A673 (cell line): ENCODE measurements at regions not wholly inside any gene's neighbourhood (a gene's known extent, or its start where the extent isn't known, plus 50 kb on each side); places are given as distances from the start of the nearest gene placed in this dataset.

Experiments used
- BruUV-seq: library from RNA; stranded (reverse); fragments of 400-500 nt; replicated peaks from 2 replicates; lab custom pipeline; 2021; lab: Mats Ljungman, UMichigan
- CTCF ChIA-PET: fragments of 300-600 bp; sonication (Branson Sonifier 250); formaldehyde crosslinking; loops from one replicate; lab custom pipeline; 2022; ENCODE audit warnings: antibody characterized with exemption; lab: Charles Lee
- POLR2A ChIA-PET: fragments of 300-600 bp; sonication (Branson Sonifier 250); formaldehyde crosslinking; loops from one replicate; lab custom pipeline; 2022; ENCODE audit warnings: antibody characterized with exemption; ENCODE audit not compliant: low non-redundant PET; lab: Charles Lee
- DNase-seq: peaks from one replicate; pipeline ENCODE4 v3.0.0-alpha.2; 2015; ENCODE audit warnings: low spot score
- H3K27ac ChIP-seq: fragments of 200-600 bp; sonication (generic); 2 replicates; pipeline ENCODE4 v1.5.1; 2016; ENCODE audit warnings: mixed run types, low read depth, mild to moderate bottlenecking, mixed read lengths, antibody characterized with exemption, low read length; ENCODE audit not compliant: poor library complexity, severe bottlenecking
- H3K27me3 ChIP-seq: fragments of 200-600 bp; sonication (generic); replicated peaks from 2 replicates; pipeline ENCODE4 v1.6.1; 2017; ENCODE audit warnings: mixed run types, low read depth, mild to moderate bottlenecking, mixed read lengths, antibody characterized with exemption, low read length; ENCODE audit not compliant: insufficient read depth, poor library complexity
- H3K36me3 ChIP-seq: fragments of 200-600 bp; sonication (generic); 2 replicates; pipeline ENCODE4 v1.6.1; 2016; ENCODE audit warnings: mixed run types, mild to moderate bottlenecking, mixed read lengths, antibody characterized with exemption, low read length; ENCODE audit not compliant: insufficient read depth, poor library complexity, severe bottlenecking
- H3K4me1 ChIP-seq: fragments of 200-600 bp; sonication (generic); 2 replicates; pipeline ENCODE4 v1.6.1; 2017; ENCODE audit warnings: mixed run types, mild to moderate bottlenecking, mixed read lengths, antibody characterized with exemption, low read length; ENCODE audit not compliant: insufficient read depth, poor library complexity, severe bottlenecking
- H3K4me3 ChIP-seq: fragments of 200-600 bp; sonication (generic); 2 replicates; pipeline ENCODE4 v1.5.1; 2016; ENCODE audit warnings: low read depth, mixed run types, mild to moderate bottlenecking, mixed read lengths, low read length; ENCODE audit not compliant: poor library complexity, severe bottlenecking
- H3K9me3 ChIP-seq: fragments of 200-600 bp; sonication (generic); 2 replicates; pipeline ENCODE4 v1.6.1; 2016; ENCODE audit warnings: mixed run types, low read depth, mild to moderate bottlenecking, mixed read lengths, antibody characterized with exemption, low read length; ENCODE audit not compliant: poor library complexity, severe bottlenecking
- EZH2 ChIP-seq: fragments of 200-600 bp; sonication (generic); IDR thresholded peaks from 2 replicates; pipeline ENCODE4 v1.6.1; 2017; ENCODE audit warnings: borderline replicate concordance, low read depth, mild to moderate bottlenecking, mixed read lengths, antibody characterized with exemption, low read length; ENCODE audit not compliant: poor library complexity, severe bottlenecking
- intact Hi-C: fragments of 100-400 bp; cut with micrococcal nuclease; formaldehyde crosslinking; loops from one replicate; pipeline ENCODE4 v1.10.0; 2022; ENCODE audit not compliant: unreplicated experiment
- TF ChIP-seq, protein P1 (sequence below): fragments of 300-800, 200-600 bp; sonication (generic); conservative IDR thresholded peaks from 2 replicates; pipeline ENCODE4 v1.5.1; 2017; ENCODE audit warnings: low read depth, mild to moderate bottlenecking, antibody characterized with exemption, low read length, moderate library complexity, mixed read lengths

DNA sequence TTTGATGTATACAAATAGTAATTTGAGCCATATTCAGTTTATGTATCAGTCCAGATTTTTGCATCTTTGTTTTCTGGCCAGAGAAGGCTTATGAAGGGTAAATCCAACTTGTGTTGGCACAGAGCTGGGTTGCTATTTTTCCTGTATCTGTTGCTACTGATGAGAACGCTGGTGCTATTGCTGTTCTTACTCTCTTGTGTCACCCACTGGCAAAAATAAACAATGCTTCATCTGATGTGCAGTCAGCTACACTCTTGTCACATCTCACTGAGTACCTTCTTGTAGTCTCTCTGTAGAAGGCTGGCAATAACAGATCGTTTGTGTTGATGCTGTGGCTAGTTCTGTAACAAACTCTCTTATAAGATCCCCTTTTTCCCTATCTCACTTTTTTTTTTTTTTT is 323.4 kb downstream of the CDH19 start:
- DNase-seq, result peak; percentile 12

DNA sequence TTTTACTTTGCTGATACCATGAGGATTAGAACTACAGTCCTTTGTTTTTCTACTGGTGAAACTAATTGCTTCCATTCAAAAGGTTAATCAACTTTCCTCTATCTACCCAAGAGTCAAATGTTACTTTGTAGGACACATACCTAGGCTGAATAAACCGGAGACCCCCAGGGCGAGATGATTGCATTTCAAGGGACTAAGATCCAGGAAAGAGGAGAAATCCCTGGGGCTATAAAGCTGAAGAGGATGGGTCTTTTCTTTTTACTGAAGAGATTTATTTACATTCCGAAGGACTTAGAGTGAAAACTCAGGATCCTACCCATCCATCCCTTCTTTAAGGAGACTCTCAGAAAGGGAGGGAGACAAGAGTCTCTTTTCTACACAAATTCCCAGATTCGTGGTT is 331.9 kb downstream of the CDH19 start:
- peaks cover 11% of the 10 kb centered on the region for H3K9me3 ChIP-seq
- CTCF ChIA-PET, result no interaction called here
- POLR2A ChIA-PET, result no interaction called here
- H3K4me3 ChIP-seq, result no peak overlapping the region
- H3K36me3 ChIP-seq, result no peaks in the 10 kb centered on the region
- BruUV-seq, result no TSS peak
- intact Hi-C loops, result no loop called here
- no peak overlapping the region for H3K27ac ChIP-seq
- no peak for TF ChIP-seq EZH2
- TF ChIP-seq, protein P1, sequence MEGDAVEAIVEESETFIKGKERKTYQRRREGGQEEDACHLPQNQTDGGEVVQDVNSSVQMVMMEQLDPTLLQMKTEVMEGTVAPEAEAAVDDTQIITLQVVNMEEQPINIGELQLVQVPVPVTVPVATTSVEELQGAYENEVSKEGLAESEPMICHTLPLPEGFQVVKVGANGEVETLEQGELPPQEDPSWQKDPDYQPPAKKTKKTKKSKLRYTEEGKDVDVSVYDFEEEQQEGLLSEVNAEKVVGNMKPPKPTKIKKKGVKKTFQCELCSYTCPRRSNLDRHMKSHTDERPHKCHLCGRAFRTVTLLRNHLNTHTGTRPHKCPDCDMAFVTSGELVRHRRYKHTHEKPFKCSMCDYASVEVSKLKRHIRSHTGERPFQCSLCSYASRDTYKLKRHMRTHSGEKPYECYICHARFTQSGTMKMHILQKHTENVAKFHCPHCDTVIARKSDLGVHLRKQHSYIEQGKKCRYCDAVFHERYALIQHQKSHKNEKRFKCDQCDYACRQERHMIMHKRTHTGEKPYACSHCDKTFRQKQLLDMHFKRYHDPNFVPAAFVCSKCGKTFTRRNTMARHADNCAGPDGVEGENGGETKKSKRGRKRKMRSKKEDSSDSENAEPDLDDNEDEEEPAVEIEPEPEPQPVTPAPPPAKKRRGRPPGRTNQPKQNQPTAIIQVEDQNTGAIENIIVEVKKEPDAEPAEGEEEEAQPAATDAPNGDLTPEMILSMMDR, result no peak
- H3K27me3 ChIP-seq, result no peaks in the 10 kb centered on the region
- no peaks in the 10 kb centered on the region for H3K4me1 ChIP-seq
- no peak for DNase-seq

More for the DNA sequence above, 323.4 kb downstream of the CDH19 start:
- TF ChIP-seq EZH2, result no peak
- TF ChIP-seq, protein P1, result 0 out of 2 replicates have a peak, but pooled peaks have one; percentile 14
- intact Hi-C loops, result no loop called here
- no TSS peak for BruUV-seq
- H3K36me3 ChIP-seq, result no peaks in the 10 kb centered on the region
- no peaks in the 10 kb centered on the region for H3K27me3 ChIP-seq
- H3K27ac ChIP-seq, result no peak overlapping the region
- POLR2A ChIA-PET, result no interaction called here
- no peaks in the 10 kb centered on the region for H3K9me3 ChIP-seq
- no peak overlapping the region for H3K4me3 ChIP-seq
- no peaks in the 10 kb centered on the region for H3K4me1 ChIP-seq
- CTCF ChIA-PET, result no interaction called here

DNA sequence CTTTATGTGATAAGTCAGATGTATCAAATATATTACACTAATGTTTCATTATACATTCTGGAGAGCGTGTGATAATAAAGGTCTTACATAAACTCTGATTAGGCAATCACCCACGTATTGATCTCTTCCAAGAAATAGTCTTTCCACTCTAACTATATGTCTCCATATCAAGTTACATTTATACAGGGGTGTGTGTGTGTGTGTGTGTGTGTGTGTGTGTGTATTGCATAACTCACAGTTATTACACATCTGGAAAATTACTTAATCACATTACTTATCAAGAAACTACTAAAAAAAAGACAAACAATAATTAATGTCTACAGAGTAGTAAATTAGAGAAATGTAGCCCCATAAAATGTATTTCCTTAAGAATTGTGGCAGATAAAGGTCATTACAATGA is 339.8 kb downstream of the CDH19 start:
- Histone ChIP-seq H3K27me3 (no peaks in the 10 kb centered on the region), H3K36me3 (no peaks in the 10 kb centered on the region), H3K27ac (no peak overlapping the region), H3K4me1 (peaks cover 7% of the 10 kb centered on the region), H3K9me3 (peaks cover 8% of the 10 kb centered on the region), H3K4me3 (no peak overlapping the region)
- intact Hi-C loops, result no loop called here
- TF ChIP-seq, protein P1, result no peak
- no peak for TF ChIP-seq EZH2
- ChIA-PET POLR2A (no interaction called here), CTCF (no interaction called here)
- no TSS peak for BruUV-seq
- no peak for DNase-seq
